GM13976 (cell line): ENCODE measurements at regions not wholly inside any gene's neighbourhood (a gene's known extent, or its start where the extent isn't known, plus 50 kb on each side); places are given as distances from the start of the nearest gene placed in this dataset.

ENCODE experiments used
- DNase-seq: peaks from one replicate; pipeline ENCODE4 v3.0.0; 2012; ENCODE audit warnings: low spot score
- in situ Hi-C: fragments of 300-500 bp; cut with MboI; formaldehyde crosslinking; loops from one replicate; pipeline ENCODE4 v1.12.0; 2022; ENCODE audit warnings: low sequenced_read_pairs, mixed read lengths, inconsistent platforms; ENCODE audit not compliant: unreplicated experiment
- TF ChIP-seq, protein P1 (sequence below): IDR thresholded peaks from 2 replicates; pipeline ENCODE4 v1.5.1; 2012; ENCODE audit warnings: borderline replicate concordance, mild to moderate bottlenecking; ENCODE audit not compliant: insufficient read depth; ENCODE audit errors: extremely low read depth, missing control alignments, control extremely low read depth

DNA sequence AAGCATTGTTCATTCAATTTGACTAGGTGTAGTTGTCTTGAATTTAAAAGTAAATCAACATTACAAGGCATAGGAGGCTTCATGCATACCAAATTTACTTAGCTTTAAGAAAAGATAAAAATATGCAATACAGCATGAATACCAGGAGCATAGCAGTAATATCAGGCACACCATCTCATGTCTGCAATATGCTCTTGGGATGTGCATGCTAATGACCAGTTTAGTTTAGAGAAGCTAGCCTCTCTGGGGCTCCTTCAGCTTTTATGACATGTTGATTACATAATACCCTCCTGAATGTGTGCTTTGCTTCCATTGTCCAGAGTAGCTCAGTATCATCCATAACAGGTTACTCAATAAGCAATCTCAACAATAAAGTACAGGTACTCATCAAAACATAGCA lies 497.2 kb downstream of the FLRT2 start:
- in situ Hi-C loops = no loop called here
- TF ChIP-seq, protein P1, sequence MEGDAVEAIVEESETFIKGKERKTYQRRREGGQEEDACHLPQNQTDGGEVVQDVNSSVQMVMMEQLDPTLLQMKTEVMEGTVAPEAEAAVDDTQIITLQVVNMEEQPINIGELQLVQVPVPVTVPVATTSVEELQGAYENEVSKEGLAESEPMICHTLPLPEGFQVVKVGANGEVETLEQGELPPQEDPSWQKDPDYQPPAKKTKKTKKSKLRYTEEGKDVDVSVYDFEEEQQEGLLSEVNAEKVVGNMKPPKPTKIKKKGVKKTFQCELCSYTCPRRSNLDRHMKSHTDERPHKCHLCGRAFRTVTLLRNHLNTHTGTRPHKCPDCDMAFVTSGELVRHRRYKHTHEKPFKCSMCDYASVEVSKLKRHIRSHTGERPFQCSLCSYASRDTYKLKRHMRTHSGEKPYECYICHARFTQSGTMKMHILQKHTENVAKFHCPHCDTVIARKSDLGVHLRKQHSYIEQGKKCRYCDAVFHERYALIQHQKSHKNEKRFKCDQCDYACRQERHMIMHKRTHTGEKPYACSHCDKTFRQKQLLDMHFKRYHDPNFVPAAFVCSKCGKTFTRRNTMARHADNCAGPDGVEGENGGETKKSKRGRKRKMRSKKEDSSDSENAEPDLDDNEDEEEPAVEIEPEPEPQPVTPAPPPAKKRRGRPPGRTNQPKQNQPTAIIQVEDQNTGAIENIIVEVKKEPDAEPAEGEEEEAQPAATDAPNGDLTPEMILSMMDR = no peak

DNA sequence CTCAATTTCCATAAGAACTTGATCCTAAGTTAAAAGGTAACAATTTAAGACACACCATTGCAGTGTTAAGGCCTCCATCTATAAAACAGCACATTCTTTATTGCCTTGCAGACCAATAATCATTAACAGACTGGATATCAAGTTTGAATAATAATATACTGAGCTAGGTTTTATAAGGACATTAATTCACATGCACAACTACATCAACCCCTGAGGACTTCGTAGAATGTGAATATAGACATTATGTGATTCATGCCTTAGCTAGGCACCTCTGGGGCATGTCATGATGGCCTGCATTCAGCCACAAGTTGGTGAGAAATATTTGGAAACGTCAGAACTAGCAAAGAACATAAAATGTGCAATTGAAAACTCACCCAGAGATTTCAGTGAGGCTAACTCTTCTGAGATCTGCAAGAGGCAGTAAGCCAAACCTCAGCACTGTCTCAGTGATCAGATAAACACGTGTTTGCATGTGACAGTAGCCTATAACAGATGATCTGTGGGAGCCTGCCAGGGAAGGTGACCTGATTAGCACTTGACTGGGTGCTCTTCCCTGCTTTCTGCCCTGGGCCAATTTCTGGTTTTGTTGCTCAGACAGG lies 492.2 kb downstream of the FLRT2 start:
- in situ Hi-C loops = no loop called here
- no peak for DNase-seq
- TF ChIP-seq, protein P1 = no peak

More for the DNA sequence above, 497.2 kb downstream of the FLRT2 start:
- DNase-seq = no peak

DNA sequence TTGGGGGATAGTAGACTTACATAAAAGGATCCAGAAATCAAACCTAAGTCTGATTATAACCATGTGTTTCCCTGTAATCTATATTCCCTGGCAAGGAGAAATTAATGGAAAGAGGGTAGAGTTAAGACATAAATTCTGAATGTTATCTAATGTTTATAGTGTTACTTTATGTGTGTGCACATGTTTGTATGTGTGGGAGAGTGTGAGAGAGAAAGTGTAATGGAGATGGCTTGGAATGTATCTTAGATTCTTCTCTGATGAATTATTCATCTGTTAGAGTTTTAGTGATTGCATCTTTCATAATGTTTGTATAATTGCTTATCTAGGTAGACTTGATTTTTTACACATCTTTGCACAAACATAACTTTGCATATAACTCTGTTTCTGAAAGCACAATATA lies 490.9 kb downstream of the FLRT2 start:
- TF ChIP-seq, protein P1 = no peak
- in situ Hi-C loops = no loop called here

DNA sequence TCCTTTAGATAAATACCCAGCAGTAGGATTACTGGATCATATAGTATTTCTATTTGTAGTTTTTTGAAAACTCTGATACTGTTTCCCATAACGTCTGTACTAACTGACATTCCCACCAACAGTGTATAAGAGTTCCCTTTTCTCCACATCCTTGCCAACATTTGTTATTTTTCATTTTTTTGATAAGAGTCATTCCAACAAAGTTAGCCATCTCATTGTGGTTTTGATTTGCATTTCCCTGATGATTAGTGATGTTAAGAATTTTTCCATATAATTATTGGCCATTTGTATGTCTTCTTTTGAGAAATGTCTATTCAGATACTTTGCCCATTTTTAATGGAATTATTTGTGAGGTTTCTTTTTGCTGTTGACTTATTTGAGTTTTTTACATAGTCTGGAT lies 486.0 kb downstream of the FLRT2 start:
- in situ Hi-C loops = no loop called here
- TF ChIP-seq, protein P1 = no peak
- DNase-seq = no peak

More for the DNA sequence above, 490.9 kb downstream of the FLRT2 start:
- DNase-seq = no peak

DNA sequence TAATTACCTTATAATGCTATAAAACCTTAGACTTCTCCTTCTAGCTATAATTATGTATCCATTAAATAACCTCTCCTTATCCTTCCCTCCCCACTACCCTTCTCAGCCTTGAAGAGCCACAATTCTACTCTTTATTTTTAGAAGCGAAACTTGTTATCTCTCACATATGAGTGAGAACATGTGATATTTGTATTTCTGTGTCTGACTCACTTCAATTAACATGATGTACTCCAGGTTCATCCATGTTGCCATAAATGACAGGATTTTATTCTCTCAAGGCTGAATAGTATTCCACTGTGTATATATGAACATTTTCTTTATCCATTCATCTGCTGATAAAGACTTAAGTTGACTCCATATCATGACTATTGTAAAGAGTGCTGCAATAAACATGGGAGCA lies 485.6 kb downstream of the FLRT2 start:
- TF ChIP-seq, protein P1 = no peak
- no peak for DNase-seq

DNA sequence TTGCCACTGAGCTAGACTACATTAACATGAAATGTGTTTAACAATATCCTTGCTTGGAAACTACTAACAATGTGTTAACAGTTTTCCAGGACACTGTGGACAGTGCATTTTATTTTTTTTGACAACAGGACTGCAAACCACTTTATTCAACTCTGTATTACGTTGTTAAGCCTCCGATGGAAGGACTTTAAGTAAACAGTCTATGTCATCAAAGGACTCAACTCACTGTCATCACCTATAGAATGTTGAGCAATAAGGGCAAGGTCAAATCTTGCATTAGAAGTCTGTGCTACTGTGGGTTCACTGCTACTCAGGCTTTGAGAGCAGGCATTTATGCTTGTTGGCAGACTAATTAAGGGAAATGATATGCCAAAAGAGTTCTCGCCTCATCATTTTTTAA lies 483.7 kb downstream of the FLRT2 start:
- no peak for DNase-seq
- in situ Hi-C loops = no loop called here
- TF ChIP-seq, protein P1 = no peak

More for the DNA sequence above, 485.6 kb downstream of the FLRT2 start:
- in situ Hi-C loops = no loop called here
